Liver (tissue), 8 donors: ENCODE measurements at regions not wholly inside any gene's neighbourhood (a gene's known extent, or its start where the extent isn't known, plus 50 kb on each side); places are given as distances from the start of the nearest gene placed in this dataset.

Source experiments
- DNase-seq: peaks from one replicate; pipeline ENCODE4 v3.0.0-alpha.2; 2017; ENCODE audit warnings: low spot score
- H3K27ac ChIP-seq, 2 donors: one replicate each; pipeline ENCODE4 v1.7.0; 2013; ENCODE audit warnings: inconsistent platforms in 2 of 2, low read length in 2 of 2, control low read depth in 1 of 2, low read depth in 1 of 2, mild to moderate bottlenecking in 1 of 2
- H3K27me3 ChIP-seq, 4 donors: one replicate each; pipeline versions ENCODE4 v1.6.1 to v1.7.0; 2013; ENCODE audit warnings: low read length in 3 of 4, inconsistent platforms in 1 of 4, mild to moderate bottlenecking in 1 of 4, moderate library complexity in 1 of 4; ENCODE audit not compliant: control insufficient read depth in 4 of 4, insufficient read depth in 4 of 4
- H3K36me3 ChIP-seq, 4 donors: one replicate each; pipeline versions ENCODE4 v1.6.1 to v1.7.0; 2013; ENCODE audit warnings: low read length in 3 of 4, mild to moderate bottlenecking in 3 of 4, low read depth in 1 of 4, moderate library complexity in 1 of 4; ENCODE audit not compliant: control insufficient read depth in 4 of 4, insufficient read depth in 3 of 4
- H3K4me1 ChIP-seq, 4 donors: one replicate each; pipeline versions ENCODE4 v1.6.1 to v1.7.0; 2013; ENCODE audit warnings: low read length in 3 of 4, mild to moderate bottlenecking in 3 of 4, moderate library complexity in 1 of 4; ENCODE audit not compliant: control insufficient read depth in 4 of 4, insufficient read depth in 4 of 4
- H3K4me3 ChIP-seq, 3 donors: one replicate each; pipeline versions ENCODE4 v1.6.1 to v1.7.0; 2013; ENCODE audit warnings: low read length in 3 of 3, control low read depth in 1 of 3, low read depth in 1 of 3, mild to moderate bottlenecking in 1 of 3
- H3K9ac ChIP-seq, 2 donors: one replicate each; pipeline ENCODE4 v1.7.0; 2013; ENCODE audit warnings: low read length in 2 of 2, mild to moderate bottlenecking in 2 of 2, moderate library complexity in 2 of 2, control low read depth in 1 of 2, low read depth in 1 of 2
- H3K9me3 ChIP-seq, 4 donors: one replicate each; pipeline versions ENCODE4 v1.6.1 to v1.7.0; 2013; ENCODE audit warnings: low read length in 3 of 4; ENCODE audit not compliant: control insufficient read depth in 4 of 4
- CTCF ChIP-seq: fragments of 150-350 bp; IDR thresholded peaks from 2 replicates; pipeline ENCODE4 v1.5.1; 2017; ENCODE audit warnings: improper control_type of control experiment, low read depth, low read length; ENCODE audit not compliant: missing input control
- EGR1 ChIP-seq, 2 donors: IDR thresholded peaks; 2 replicates each; pipeline ENCODE4 v1.6.1; 2016 to 2018; ENCODE audit warnings: antibody characterized with exemption in 2 of 2, low read depth in 2 of 2
- FOXA1 ChIP-seq: IDR thresholded peaks from 2 replicates; pipeline ENCODE4 v1.6.1; 2016; ENCODE audit warnings: antibody characterized with exemption
- FOXA2 ChIP-seq: IDR thresholded peaks from 2 replicates; pipeline ENCODE4 v1.6.1; 2016; ENCODE audit warnings: antibody characterized with exemption
- GABPA ChIP-seq, 2 donors: IDR thresholded peaks in 1 of 2; conservative IDR thresholded peaks in 1 of 2; 2 replicates each; pipeline ENCODE4 v1.6.1; 2016; ENCODE audit warnings: antibody characterized with exemption in 2 of 2, mild to moderate bottlenecking in 1 of 2, moderate library complexity in 1 of 2
- HNF4A ChIP-seq, 2 donors: conservative IDR thresholded peaks; 2 replicates each; pipeline ENCODE4 v1.6.1; 2016; ENCODE audit warnings: antibody characterized with exemption in 2 of 2, mild to moderate bottlenecking in 2 of 2
- HNF4G ChIP-seq: IDR thresholded peaks from 2 replicates; pipeline ENCODE4 v1.6.1; 2016; ENCODE audit warnings: antibody characterized with exemption
- JUND ChIP-seq, 2 donors: IDR thresholded peaks; 2 replicates each; pipeline ENCODE4 v1.6.1; 2016; ENCODE audit warnings: antibody characterized with exemption in 2 of 2
- NR2F2 ChIP-seq: IDR thresholded peaks from 2 replicates; pipeline ENCODE4 v1.6.1; 2016; ENCODE audit warnings: antibody characterized with exemption
- RAD21 ChIP-seq, 2 donors: IDR thresholded peaks; 2 replicates each; pipeline ENCODE4 v1.6.1; 2016; ENCODE audit warnings: antibody characterized with exemption in 2 of 2, mild to moderate bottlenecking in 2 of 2
- RXRA ChIP-seq, 2 donors: IDR thresholded peaks; 2 replicates each; pipeline ENCODE4 v1.6.1; 2017 to 2018; ENCODE audit warnings: antibody characterized with exemption in 2 of 2, mild to moderate bottlenecking in 1 of 2
- SP1 ChIP-seq: IDR thresholded peaks from 2 replicates; pipeline ENCODE4 v1.6.1; 2018; ENCODE audit warnings: antibody characterized with exemption, mild to moderate bottlenecking
- TAF1 ChIP-seq: conservative IDR thresholded peaks from 2 replicates; pipeline ENCODE4 v1.6.1; 2016; ENCODE audit warnings: antibody characterized with exemption, mild to moderate bottlenecking
- YY1 ChIP-seq: IDR thresholded peaks from 2 replicates; pipeline ENCODE4 v1.6.1; 2016; ENCODE audit warnings: antibody characterized with exemption, mild to moderate bottlenecking
- WGBS: extraction: QIAGEN DNeasy Blood & Tissue Kit; methylation state at CpG from one replicate; pipeline ENCODE4 v1.1.7; 2013; 5-methylcytosine and 5-hydroxymethylcytosine counted together
- TF ChIP-seq, protein P1 (sequence below): IDR thresholded peaks from 2 replicates; pipeline ENCODE4 v1.6.1; 2016; ENCODE audit warnings: antibody characterized with exemption
- TF ChIP-seq, protein P2 (sequence below): IDR thresholded peaks from 2 replicates; pipeline ENCODE4 v1.6.1; 2016; ENCODE audit warnings: antibody characterized with exemption
- TF ChIP-seq, protein P3 (sequence below): IDR thresholded peaks from 2 replicates; pipeline ENCODE4 v1.6.1; 2016; ENCODE audit warnings: antibody characterized with exemption, mild to moderate bottlenecking
- donor health status: healthy.
- donor health status: healthy.
- donor health status: healthy.
- donor health status: healthy.
- donor health status: healthy.

DNA sequence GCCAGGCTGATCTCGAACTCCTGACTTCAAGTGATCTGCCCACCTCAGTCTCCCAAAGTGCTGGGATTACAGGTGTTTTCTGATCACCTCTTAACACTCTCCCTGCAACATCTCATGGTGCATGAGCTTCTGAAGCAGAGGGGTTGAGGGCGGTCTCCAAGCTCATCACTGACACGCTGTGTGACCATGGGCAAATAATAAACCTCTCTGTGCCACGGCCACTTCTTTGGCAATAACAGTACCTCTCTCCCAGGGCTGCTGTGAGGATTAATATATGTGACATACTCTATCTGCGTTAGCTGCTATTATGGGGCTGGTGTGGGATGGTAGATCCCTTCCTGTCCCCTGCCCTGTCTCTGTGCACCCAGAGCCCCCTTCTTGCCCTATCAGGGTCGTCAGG lies 62.9 kb upstream of the LHX5 start:
- Histone ChIP-seq H3K4me3 (no peak overlapping the region), H3K27me3 (peaks cover 0 to 7% (median 4%) of the 10 kb centered on the region in 4 donors), H3K9me3 (peaks cover 0 to 4% (median 1%) of the 10 kb centered on the region in 4 donors), H3K9ac (no peak overlapping the region), H3K4me1 (no peaks in the 10 kb centered on the region), H3K27ac (no peak overlapping the region), H3K36me3 (no peaks in the 10 kb centered on the region)
- TF ChIP-seq, protein P1, sequence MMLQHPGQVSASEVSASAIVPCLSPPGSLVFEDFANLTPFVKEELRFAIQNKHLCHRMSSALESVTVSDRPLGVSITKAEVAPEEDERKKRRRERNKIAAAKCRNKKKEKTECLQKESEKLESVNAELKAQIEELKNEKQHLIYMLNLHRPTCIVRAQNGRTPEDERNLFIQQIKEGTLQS, result no peak
- TF ChIP-seq SP1 (no peak), EGR1 (IDR thresholded peaks at IDR 0.05; ENCODE audit: low read depth in 2 of 2) (no peak), HNF4G (no peak), YY1 (no peak), RAD21 (IDR thresholded peaks at IDR 0.05) (no peak), RXRA (IDR thresholded peaks at IDR 0.05) (no peak), GABPA (IDR thresholded peaks at IDR 0.05 in 1 of 2, conservative IDR thresholded peaks at IDR 0.05 in 1 of 2) (no peak), NR2F2 (no peak), TAF1 (no peak), JUND (IDR thresholded peaks at IDR 0.05) (no peak), HNF4A (conservative IDR thresholded peaks at IDR 0.05) (no peak), CTCF (no peak), FOXA1 (no peak), FOXA2 (no peak)
- TF ChIP-seq, protein P2, sequence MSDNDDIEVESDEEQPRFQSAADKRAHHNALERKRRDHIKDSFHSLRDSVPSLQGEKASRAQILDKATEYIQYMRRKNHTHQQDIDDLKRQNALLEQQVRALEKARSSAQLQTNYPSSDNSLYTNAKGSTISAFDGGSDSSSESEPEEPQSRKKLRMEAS, result no peak
- TF ChIP-seq, protein P3, sequence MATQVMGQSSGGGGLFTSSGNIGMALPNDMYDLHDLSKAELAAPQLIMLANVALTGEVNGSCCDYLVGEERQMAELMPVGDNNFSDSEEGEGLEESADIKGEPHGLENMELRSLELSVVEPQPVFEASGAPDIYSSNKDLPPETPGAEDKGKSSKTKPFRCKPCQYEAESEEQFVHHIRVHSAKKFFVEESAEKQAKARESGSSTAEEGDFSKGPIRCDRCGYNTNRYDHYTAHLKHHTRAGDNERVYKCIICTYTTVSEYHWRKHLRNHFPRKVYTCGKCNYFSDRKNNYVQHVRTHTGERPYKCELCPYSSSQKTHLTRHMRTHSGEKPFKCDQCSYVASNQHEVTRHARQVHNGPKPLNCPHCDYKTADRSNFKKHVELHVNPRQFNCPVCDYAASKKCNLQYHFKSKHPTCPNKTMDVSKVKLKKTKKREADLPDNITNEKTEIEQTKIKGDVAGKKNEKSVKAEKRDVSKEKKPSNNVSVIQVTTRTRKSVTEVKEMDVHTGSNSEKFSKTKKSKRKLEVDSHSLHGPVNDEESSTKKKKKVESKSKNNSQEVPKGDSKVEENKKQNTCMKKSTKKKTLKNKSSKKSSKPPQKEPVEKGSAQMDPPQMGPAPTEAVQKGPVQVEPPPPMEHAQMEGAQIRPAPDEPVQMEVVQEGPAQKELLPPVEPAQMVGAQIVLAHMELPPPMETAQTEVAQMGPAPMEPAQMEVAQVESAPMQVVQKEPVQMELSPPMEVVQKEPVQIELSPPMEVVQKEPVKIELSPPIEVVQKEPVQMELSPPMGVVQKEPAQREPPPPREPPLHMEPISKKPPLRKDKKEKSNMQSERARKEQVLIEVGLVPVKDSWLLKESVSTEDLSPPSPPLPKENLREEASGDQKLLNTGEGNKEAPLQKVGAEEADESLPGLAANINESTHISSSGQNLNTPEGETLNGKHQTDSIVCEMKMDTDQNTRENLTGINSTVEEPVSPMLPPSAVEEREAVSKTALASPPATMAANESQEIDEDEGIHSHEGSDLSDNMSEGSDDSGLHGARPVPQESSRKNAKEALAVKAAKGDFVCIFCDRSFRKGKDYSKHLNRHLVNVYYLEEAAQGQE, result no peak
- WGBS, result 70% methylated on average over 6 of the region's 6 CpGs
- DNase-seq, result no peak

DNA sequence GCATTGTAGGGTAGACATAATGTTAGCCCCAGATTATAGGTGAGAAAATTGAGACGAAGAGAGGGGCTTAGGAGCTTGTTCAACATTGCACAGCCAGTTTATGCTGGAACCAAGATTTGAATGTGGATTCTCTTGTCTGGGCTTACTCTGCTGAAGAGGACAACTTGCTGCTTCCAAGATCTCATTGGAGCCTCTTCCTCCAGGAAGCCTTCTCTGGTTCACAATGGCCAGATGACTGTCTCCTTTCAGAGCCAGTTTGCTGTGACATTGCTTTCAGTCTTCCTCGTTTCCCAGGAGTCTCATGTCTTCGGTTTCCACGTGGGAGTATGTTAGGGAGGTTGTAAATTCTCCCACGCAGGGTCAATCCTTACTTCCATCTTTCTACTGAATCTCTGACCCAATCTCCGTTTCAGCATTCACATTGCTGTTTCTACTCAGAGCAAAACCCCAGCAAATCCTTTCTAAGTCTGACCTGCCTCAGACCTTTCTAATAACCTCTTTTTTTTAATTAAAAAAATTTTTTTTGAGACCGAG lies 62.2 kb upstream of the LHX5 start:
- no peaks in the 10 kb centered on the region for H3K4me1 ChIP-seq
- no peaks in the 10 kb centered on the region for H3K36me3 ChIP-seq
- H3K4me3 ChIP-seq, result no peak overlapping the region
- H3K27ac ChIP-seq, result no peak overlapping the region
- TF ChIP-seq JUND (IDR thresholded peaks at IDR 0.05), result no peak
- H3K27me3 ChIP-seq, result peaks cover 0 to 7% (median 4%) of the 10 kb centered on the region in 4 donors
- H3K9ac ChIP-seq, result no peak overlapping the region
- no peak for DNase-seq
- no peaks in the 10 kb centered on the region for H3K9me3 ChIP-seq
- WGBS, result 61% methylated on average over 7 of the region's 7 CpGs
